GM12874 (cell line): ENCODE measurements at regions not wholly inside any gene's neighbourhood (a gene's known extent, or its start where the extent isn't known, plus 50 kb on each side); places are given as distances from the start of the nearest gene placed in this dataset.

Experiments used
- CTCF ChIP-seq: IDR thresholded peaks from 2 replicates; pipeline ENCODE4 v1.5.1; 2011; ENCODE audit warnings: low read depth, mild to moderate bottlenecking, control low read depth, low read length, moderate library complexity; ENCODE audit not compliant: insufficient read depth

- TF ChIP-seq CTCF = no peak
Measured at GRCh38 chr5:39902626-39903025, 477.8 kb upstream of the DAB2 start.

GRCh38 chr5:39898731-39899130, 474.0 kb upstream of the DAB2 start:
- no peak for TF ChIP-seq CTCF

- TF ChIP-seq CTCF = no peak
Measured at GRCh38 chr5:39896706-39897105, 471.9 kb upstream of the DAB2 start.

GRCh38 chr5:39896104-39896503, 471.3 kb upstream of the DAB2 start:
- no peak for TF ChIP-seq CTCF

GRCh38 chr5:39892708-39893107, 467.9 kb upstream of the DAB2 start:
- TF ChIP-seq CTCF = no peak

- TF ChIP-seq CTCF = no peak
Measured at GRCh38 chr5:39891376-39891775, 466.6 kb upstream of the DAB2 start.

- no peak for TF ChIP-seq CTCF
Measured at GRCh38 chr5:39880985-39881384, 456.2 kb upstream of the DAB2 start.

- TF ChIP-seq CTCF = no peak
Measured at GRCh38 chr5:39877479-39877878, 452.7 kb upstream of the DAB2 start.
